ENCODE measurements at regions not wholly inside any gene's neighbourhood (a gene's known extent, or its start where the extent isn't known, plus 50 kb on each side); places are given as distances from the start of the nearest gene placed in this dataset.

DNA sequence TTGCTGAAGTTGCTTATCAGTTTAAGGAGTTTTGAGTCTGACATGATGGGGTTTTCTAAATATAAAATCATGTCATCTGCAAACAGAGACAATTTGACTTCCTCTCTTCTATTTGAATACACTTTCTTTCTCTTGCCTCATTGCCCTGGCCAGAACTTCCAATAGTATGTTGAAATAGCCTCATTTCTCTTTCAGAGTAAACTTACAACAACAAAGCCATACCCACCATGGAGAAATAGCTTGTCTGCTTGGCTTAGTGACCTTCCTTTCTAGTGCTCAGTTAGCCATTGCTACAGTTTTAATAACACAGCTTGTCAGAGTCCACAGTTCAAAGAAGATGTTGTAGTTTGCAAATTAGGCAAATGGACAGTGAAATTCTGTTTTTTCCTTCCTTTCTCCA is 228.0 kb downstream of the ETAA1 start:
- no peak for DNase-seq

GRCh38 chr2:67625690-67626475 is 228.8 kb downstream of the ETAA1 start:
- DNase-seq, result no peak

- no peak for DNase-seq
Observed at GRCh38 chr2:67626656-67627055, 229.5 kb downstream of the ETAA1 start.

DNA sequence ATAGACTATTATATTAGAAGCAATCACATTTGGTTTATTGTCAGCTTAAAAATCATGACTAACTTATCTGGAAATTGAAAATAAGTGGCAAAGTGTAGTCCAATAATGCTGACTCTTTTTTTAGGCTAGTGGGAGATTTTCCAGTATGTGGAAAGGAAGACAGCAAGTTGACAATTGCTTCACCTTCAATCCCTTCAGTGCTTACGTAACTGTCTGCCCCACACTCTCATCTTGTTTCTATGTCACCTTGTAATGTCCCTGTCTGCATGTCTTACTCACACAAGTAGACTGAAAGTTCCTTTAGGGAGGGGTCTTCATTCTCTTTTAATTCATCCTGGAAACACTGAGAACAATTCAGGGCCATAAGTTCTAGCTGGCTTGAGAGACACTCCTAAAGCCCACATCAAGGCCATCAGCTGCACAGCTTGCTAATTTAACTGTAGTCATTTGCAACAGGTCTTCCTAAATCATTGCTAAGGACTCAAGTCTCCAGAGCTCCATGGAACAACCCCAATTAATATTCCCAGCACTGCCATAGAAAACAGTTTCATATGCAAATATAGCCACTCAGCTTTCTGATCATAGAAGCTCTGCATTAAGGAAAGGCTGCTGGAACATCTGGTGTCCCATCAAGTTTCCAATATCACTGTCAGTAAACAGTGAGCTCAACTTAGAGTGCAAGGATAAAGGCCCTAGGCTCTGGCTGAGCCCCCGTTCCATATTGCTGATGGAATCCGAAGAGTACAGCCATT is 230.5 kb downstream of the ETAA1 start:
- peak; percentile 14 to 57 for DNase-seq

- DNase-seq, result no peak
Observed at GRCh38 chr2:67628892-67629291, 231.8 kb downstream of the ETAA1 start.

- no peak for DNase-seq
Observed at GRCh38 chr2:67631483-67631882, 234.3 kb downstream of the ETAA1 start.

- DNase-seq, result no peak
Observed at GRCh38 chr2:67633212-67633856, 236.2 kb downstream of the ETAA1 start.

- DNase-seq, result no peak
Observed at GRCh38 chr2:67638146-67638545, 241.0 kb downstream of the ETAA1 start.

- DNase-seq, result no peak
Observed at GRCh38 chr2:67641312-67642045, 244.3 kb downstream of the ETAA1 start.

DNA sequence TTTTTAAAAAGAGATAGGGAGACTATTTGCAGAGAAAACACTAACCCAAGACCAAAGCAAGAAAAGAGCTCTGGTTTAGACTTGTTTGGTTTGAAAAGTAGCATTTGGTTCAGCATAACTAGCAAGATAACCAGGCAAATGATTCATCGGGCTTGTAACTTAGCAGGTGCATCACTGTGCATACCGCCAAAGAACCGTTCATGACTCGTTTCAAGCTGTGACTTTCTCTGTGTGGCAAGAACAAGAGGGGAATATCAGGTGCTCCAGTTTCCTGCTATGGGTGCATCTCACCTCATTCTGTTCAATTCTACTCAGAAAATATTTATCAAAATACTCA is 244.9 kb downstream of the ETAA1 start:
- peak; percentile 31 to 43 for DNase-seq

GRCh38 chr2:67642961-67643360 is 245.8 kb downstream of the ETAA1 start:
- no peak for DNase-seq

DNA sequence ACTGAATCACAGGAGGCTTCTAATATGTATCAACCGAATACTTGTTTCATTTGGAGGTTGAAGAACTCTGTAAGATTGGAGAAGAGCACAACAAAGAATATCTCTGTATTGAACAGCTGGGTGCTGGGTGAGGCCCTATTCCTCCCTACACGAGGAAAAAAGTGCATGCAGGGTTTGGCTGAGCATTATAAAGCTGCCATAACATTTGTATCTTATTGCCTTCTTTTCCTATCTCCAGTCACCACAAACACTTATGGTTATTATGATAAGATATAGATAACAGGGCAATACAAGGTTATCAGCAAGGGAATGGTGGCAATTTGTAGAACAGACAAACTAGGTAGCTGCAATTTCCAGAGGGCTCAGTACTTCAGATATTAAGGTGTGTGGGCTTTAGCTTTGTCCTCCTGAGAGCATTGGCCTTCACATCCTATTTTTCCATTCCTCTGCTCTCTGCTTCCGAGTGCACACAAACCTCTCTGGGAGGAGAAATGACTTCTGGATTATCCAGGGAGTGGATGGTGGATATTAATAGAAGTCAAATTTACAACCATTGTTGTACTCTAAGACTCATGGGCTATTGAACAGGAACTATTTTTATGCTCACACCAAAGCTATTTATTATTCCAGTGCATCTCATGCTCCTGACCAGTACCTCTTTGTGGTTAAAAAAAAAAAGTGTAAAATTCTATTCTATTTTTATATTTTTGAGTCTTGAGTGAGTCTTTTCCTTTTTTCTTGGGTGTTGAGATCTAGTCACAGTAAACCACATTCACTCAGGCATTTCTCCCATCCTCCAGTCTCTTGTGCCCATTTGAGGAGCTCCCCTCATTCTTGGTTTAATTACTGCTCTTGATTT is 248.4 kb downstream of the ETAA1 start:
- no peak for DNase-seq

DNA sequence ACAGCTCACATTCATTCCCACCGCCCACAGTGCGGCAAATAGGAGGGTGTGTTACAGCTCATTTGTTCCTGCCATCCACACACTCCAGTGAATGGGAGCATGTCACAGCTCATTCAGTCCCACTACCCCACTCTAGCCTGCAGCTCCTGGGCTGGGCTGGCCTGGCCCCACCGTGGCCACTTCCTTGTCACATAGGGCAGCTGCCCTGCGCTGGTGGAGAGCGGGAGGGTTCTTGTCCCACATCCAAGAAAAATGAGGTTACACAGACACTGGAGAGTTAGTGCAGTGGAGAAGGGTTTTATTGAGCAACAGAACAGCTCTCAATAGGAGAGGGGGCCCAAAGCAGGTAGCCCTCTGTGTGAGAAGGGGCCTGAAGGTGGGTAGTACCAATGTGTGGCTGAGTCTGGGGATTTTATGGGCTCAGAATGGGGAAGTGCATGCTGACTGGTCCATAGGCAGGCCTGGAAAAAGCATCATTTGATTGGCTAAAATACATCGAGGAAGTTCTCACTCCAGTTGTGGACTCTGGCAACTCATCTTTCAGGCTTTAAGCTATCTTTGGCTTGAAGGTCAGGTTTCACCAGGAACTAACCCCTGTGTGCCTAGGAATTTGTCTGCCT is 249.7 kb downstream of the ETAA1 start:
- DNase-seq, result no peak

DNA sequence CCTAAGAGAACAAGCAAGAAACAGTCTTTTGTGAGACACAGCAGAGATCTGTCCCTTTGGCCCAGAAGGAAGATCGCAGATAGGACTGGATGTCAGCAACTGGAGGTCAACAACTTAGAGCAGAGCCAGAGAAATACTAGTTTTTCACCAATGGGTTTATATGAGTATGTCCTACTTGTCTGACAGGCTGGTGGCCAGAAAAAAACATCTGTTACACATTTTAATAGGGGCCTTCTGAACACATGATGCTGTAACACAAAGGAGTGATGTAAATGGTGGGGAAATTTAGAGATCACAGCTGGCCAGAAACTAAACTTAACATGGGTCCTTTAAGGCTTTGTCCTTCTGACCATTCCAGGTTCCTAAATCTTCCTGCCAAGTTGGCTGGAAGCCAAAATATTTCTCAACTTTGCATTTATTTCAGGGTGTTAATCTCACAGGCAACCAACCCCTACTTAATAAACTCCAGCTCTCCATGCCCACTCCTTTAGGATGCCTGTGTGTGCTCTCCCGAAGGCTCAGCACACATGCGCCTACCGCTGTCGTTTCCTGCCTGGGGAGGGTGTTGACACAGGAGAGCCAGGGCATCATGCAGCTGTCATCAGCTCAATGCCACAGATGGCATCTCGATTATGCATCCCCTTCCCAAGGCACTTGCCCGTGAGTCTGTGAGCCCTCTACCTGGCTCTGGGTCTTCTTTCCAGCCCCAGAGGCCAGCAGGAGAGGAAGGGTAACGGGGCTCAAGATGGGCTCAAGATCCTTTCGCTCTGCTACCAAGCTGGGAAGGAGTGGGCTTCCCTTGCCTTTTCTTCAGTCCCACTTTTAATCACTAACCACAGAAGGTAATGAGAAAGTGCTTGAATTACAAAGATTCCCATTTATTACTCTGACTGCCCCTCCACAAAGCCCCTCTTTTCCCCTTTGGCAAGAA is 252.5 kb downstream of the ETAA1 start:
- peak; percentile 2 to 8 for DNase-seq

DNA sequence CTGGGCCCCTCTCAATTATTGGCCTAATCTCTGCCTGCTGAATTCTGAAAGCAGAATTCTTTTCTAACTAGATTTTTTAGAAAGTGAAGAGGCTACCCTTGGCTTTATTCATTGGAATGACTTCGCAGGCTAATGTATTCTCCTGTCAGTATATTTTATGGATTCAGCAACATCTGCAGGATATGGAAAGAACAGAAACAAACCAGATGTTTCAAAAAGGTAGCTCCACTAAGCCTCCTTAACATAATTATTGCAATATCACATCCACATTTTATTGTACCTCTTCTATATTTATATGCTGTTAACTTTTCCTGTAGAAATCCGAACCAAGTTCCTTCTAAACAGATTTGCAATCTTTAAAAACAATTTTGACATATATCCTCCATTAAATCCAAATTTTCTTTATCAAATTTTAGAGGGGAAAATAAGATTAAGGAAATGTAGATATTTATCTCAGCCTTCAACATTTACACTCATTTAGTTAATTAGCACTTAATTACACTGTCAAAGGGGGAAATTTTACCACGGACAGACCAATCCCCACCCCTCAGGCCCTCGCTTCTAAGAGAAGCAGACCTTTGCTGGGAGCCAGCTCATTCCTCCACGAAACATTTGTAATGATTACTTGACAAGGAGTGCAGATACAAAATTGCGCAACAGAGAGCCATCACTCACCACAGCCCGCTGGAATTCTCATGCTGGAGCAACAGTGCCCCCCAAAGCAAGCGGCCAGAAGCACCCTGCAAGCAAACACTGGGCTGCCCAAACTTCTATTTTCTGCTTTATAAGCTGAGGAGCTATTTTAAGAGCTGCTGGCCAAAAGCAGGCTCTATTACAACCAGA is 253.4 kb downstream of the ETAA1 start:
- DNase-seq, result peak; percentile 37 to 66

- no peak for DNase-seq
Observed at GRCh38 chr2:67651565-67651964, 254.4 kb downstream of the ETAA1 start.

GRCh38 chr2:67652679-67653078 is 255.5 kb downstream of the ETAA1 start:
- DNase-seq, result no peak

- no peak for DNase-seq
Observed at GRCh38 chr2:67656875-67657274, 259.7 kb downstream of the ETAA1 start.

DNA sequence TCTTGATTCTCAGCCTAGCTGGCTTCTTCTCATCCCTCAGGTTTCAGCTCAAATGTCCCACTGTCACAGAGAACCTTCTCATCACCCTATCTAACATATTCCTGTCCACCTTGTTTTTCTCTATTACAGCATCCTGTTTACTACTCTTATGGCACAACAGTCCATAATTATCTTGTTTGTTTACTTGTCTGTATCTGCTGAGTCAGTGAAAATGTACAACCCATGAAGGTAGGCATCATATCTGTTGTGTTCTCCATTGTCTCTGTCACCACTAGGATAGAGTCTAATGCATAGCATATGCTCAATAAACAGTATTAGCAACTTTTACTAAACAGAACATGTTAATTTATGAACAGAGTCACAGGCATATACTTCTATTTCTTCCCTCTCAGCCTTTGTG is 261.7 kb downstream of the ETAA1 start:
- no peak for DNase-seq

All from NCI-H526 (cell line).